ENCODE measurements at regions not wholly inside any gene's neighbourhood (a gene's known extent, or its start where the extent isn't known, plus 50 kb on each side); places are given as distances from the start of the nearest gene placed in this dataset.

GRCh38 chr7:21253740-21254687 is 173.9 kb upstream of the SP4 start:
- DNase-seq = peak; percentile 69

- no peak for DNase-seq
These were observed 171.5 kb upstream of the SP4 start for GRCh38 chr7:21256310-21256877.

- no peak for DNase-seq
These were observed 166.9 kb upstream of the SP4 start for GRCh38 chr7:21260939-21261338.

- no peak for DNase-seq
These were observed 166.0 kb upstream of the SP4 start for GRCh38 chr7:21261627-21262594.

- no peak for DNase-seq
These were observed 158.9 kb upstream of the SP4 start for GRCh38 chr7:21269021-21269420.

- DNase-seq = no peak
These were observed 151.3 kb upstream of the SP4 start for GRCh38 chr7:21276471-21277035.

- no peak for DNase-seq
These were observed 148.9 kb upstream of the SP4 start for GRCh38 chr7:21278944-21279343.

- DNase-seq = no peak
These were observed 146.7 kb upstream of the SP4 start for GRCh38 chr7:21281193-21281592.

- no peak for DNase-seq
These were observed 134.1 kb upstream of the SP4 start for GRCh38 chr7:21293771-21294170.

- DNase-seq = no peak
These were observed 128.1 kb upstream of the SP4 start for GRCh38 chr7:21299766-21300165.

- no peak for DNase-seq
These were observed 127.2 kb upstream of the SP4 start for GRCh38 chr7:21300692-21301091.

- no peak for DNase-seq
These were observed 123.0 kb upstream of the SP4 start for GRCh38 chr7:21304808-21305375.

- DNase-seq = no peak
These were observed 122.2 kb upstream of the SP4 start for GRCh38 chr7:21305455-21306235.

GRCh38 chr7:21314954-21315353 is 112.9 kb upstream of the SP4 start:
- no peak for DNase-seq

- DNase-seq = no peak
These were observed 109.6 kb upstream of the SP4 start for GRCh38 chr7:21317966-21318915.

- DNase-seq = no peak
These were observed 109.0 kb upstream of the SP4 start for GRCh38 chr7:21318916-21319270.

GRCh38 chr7:21326241-21326640 is 101.6 kb upstream of the SP4 start:
- DNase-seq = no peak

- DNase-seq = no peak
These were observed 101.0 kb upstream of the SP4 start for GRCh38 chr7:21326921-21327320.

- DNase-seq = no peak
These were observed 100.2 kb upstream of the SP4 start for GRCh38 chr7:21327422-21328409.

Data from right forelimb (tissue), 1 donor.